Spleen (tissue), 7 donors: ENCODE measurements at regions not wholly inside any gene's neighbourhood (a gene's known extent, or its start where the extent isn't known, plus 50 kb on each side); places are given as distances from the start of the nearest gene placed in this dataset.

Source experiments
- POLR2A ChIP-seq, 3 donors: fragments of 450-650 bp; IDR thresholded peaks; one replicate each; pipeline ENCODE4 v1.5.1; 2017; ENCODE audit warnings: antibody characterized with exemption in 3 of 3, mild to moderate bottlenecking in 1 of 3
- POLR2AphosphoS5 ChIP-seq, 3 donors: sonication (generic); formaldehyde crosslinking; IDR thresholded peaks; one replicate each; pipeline ENCODE4 v1.5.1; 2017; ENCODE audit warnings: antibody characterized with exemption in 3 of 3
- TF ChIP-seq, protein P1 (sequence below), 11 experiments: fragments of 200-600 bp in 7 of 11; fragments of 450-650 bp in 4 of 11; sonication (generic) in 4 of 11; IDR thresholded peaks in 8 of 11; conservative IDR thresholded peaks in 3 of 11; 1 replicate in 7 of 11; 2 replicates in 4 of 11; pipeline versions ENCODE4 v1.4.0 to v1.8.0; 2016 to 2021; ENCODE audit warnings: antibody characterized with exemption in 11 of 11, inconsistent platforms in 4 of 11, mild to moderate bottlenecking in 1 of 11
- donor health status: DM: no; HTN: no; CAD: no; lungs with moderate emphysema.
- donor health status: DM: no; HTN: no; CAD: no.
- donor health status: DM: no; HTN: no; CAD: no.

DNA sequence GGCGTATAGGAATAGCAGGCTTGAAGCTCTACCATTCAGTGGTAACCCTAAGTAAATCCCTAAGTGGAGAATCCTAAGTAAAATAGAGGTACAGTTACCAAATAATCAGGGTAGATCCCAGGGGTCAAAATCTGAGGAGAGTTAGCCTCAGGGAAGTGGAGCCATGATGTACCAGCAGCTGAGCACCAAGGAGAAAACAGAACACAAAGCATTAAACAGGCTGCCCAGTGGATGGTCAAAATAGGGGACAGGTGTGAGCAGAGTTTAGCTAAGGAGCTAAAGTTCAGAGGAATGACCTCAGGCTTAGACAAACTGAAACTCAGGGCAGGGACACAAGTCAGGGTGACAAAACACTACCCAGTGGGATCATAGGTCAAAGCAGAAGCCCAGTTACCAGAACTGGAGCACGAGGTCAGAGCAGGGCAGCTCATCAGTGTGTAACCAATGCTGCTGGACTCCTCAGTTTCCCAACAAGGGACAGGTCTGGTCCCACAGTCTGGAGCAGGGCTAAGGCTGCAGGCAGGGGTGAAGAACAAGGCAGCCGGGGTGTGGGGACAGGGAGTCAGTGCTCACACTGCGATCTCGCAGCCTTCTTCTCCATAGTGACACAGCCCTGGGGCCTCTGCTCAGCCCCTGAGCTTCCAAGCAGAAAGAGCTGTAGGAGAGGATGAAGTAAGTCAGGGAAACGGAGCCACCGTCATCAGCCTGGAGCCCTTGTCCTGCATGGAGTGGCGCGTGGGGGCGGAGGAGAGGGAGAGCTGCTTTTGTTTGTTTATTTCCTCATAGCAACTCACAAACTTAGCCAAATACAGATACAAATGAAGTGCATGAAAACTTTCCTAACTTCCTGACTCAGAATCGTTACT, 264.0 kb downstream of the MREG start:
- TF ChIP-seq, protein P1, sequence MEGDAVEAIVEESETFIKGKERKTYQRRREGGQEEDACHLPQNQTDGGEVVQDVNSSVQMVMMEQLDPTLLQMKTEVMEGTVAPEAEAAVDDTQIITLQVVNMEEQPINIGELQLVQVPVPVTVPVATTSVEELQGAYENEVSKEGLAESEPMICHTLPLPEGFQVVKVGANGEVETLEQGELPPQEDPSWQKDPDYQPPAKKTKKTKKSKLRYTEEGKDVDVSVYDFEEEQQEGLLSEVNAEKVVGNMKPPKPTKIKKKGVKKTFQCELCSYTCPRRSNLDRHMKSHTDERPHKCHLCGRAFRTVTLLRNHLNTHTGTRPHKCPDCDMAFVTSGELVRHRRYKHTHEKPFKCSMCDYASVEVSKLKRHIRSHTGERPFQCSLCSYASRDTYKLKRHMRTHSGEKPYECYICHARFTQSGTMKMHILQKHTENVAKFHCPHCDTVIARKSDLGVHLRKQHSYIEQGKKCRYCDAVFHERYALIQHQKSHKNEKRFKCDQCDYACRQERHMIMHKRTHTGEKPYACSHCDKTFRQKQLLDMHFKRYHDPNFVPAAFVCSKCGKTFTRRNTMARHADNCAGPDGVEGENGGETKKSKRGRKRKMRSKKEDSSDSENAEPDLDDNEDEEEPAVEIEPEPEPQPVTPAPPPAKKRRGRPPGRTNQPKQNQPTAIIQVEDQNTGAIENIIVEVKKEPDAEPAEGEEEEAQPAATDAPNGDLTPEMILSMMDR (IDR thresholded peaks at IDR 0.05 in 8 of 11, conservative IDR thresholded peaks at IDR 0.05 in 3 of 11) = no peak
- TF ChIP-seq POLR2AphosphoS5 (IDR thresholded peaks at IDR 0.05) (peak in 1 of 3 donors; percentile 47), POLR2A (IDR thresholded peaks at IDR 0.05) (no peak)
